HUES48 (cell line): ENCODE measurements at regions not wholly inside any gene's neighbourhood (a gene's known extent, or its start where the extent isn't known, plus 50 kb on each side); places are given as distances from the start of the nearest gene placed in this dataset.
"Not testable (repeated sequence)": the region's sequence is repeated elsewhere in the genome, so short reads cannot be mapped to it uniquely, and the experiment has no call there.

Source experiments
- H3K27ac ChIP-seq: one replicate; pipeline ENCODE4 v1.7.0; 2013; ENCODE audit warnings: low read depth, low read length, inconsistent platforms
- H3K27me3 ChIP-seq: 2 replicates; pipeline ENCODE4 v1.6.1; 2013; ENCODE audit warnings: mild to moderate bottlenecking, low read length; ENCODE audit not compliant: control insufficient read depth, insufficient read depth
- H3K36me3 ChIP-seq: 2 replicates; pipeline ENCODE4 v1.6.1; 2013; ENCODE audit warnings: low read length; ENCODE audit not compliant: control insufficient read depth, insufficient read depth
- H3K4me1 ChIP-seq: 2 replicates; pipeline ENCODE4 v1.6.1; 2013; ENCODE audit warnings: mild to moderate bottlenecking, low read length; ENCODE audit not compliant: control insufficient read depth, insufficient read depth
- H3K4me3 ChIP-seq: 2 replicates; pipeline ENCODE4 v1.5.1; 2013; ENCODE audit warnings: mild to moderate bottlenecking, low read depth, low read length
- H3K9ac ChIP-seq: 2 replicates; pipeline ENCODE4 v1.6.1; 2013; ENCODE audit warnings: mild to moderate bottlenecking, low read depth, low read length, moderate library complexity
- H3K9me3 ChIP-seq: 2 replicates; pipeline ENCODE4 v1.6.1; 2013; ENCODE audit warnings: low read length; ENCODE audit not compliant: control insufficient read depth, insufficient read depth

- Histone ChIP-seq H3K27me3 (no peaks in the 10 kb centered on the region), H3K4me1 (peaks cover 10% of the 10 kb centered on the region; the same call in 1 of the 2 replicates), H3K4me3 (no peak overlapping the region), H3K9ac (no peak overlapping the region), H3K9me3 (no peaks in the 10 kb centered on the region), H3K27ac (no peak overlapping the region), H3K36me3 (no peaks in the 10 kb centered on the region)
Observed at GRCh38 chr11:95647355-95647754, 142.2 kb downstream of the FAM76B start.

- H3K9ac ChIP-seq: no peak overlapping the region
- no peaks in the 10 kb centered on the region for H3K27me3 ChIP-seq
- no peaks in the 10 kb centered on the region for H3K4me1 ChIP-seq
- no peak overlapping the region for H3K27ac ChIP-seq
- no peaks in the 10 kb centered on the region for H3K36me3 ChIP-seq
- H3K9me3 ChIP-seq: no peaks in the 10 kb centered on the region
- no peak overlapping the region for H3K4me3 ChIP-seq
Observed at GRCh38 chr11:95641495-95641894, 148.1 kb downstream of the FAM76B start.

- H3K4me1 ChIP-seq: no peaks in the 10 kb centered on the region
- H3K27ac ChIP-seq: no peak overlapping the region
- no peak overlapping the region for H3K9ac ChIP-seq
- no peak overlapping the region for H3K4me3 ChIP-seq
- H3K36me3 ChIP-seq: no peaks in the 10 kb centered on the region
- no peaks in the 10 kb centered on the region for H3K27me3 ChIP-seq
- H3K9me3 ChIP-seq: no peaks in the 10 kb centered on the region
Observed at GRCh38 chr11:95638501-95638900, 151.1 kb downstream of the FAM76B start.

GRCh38 chr11:95625164-95625900 lies 164.2 kb downstream of the FAM76B start:
- Histone ChIP-seq H3K4me3 (no peak overlapping the region), H3K9ac (no peak overlapping the region), H3K27ac (peak overlapping the region; percentile 37), H3K36me3 (no peaks in the 10 kb centered on the region), H3K4me1 (peaks cover 6% of the 10 kb centered on the region; the same call in 1 of the 2 replicates), H3K9me3 (no peaks in the 10 kb centered on the region), H3K27me3 (no peaks in the 10 kb centered on the region)

GRCh38 chr11:95616256-95616804 lies 173.3 kb downstream of the FAM76B start:
- H3K4me1 ChIP-seq: no peaks in the 10 kb centered on the region
- no peak overlapping the region for H3K9ac ChIP-seq
- H3K4me3 ChIP-seq: no peak overlapping the region
- no peaks in the 10 kb centered on the region for H3K36me3 ChIP-seq
- H3K27me3 ChIP-seq: no peaks in the 10 kb centered on the region
- no peak overlapping the region for H3K27ac ChIP-seq
- H3K9me3 ChIP-seq: no peaks in the 10 kb centered on the region

- H3K36me3 ChIP-seq: no peaks in the 10 kb centered on the region
- H3K27ac ChIP-seq: no peak overlapping the region
- no peak overlapping the region for H3K4me3 ChIP-seq
- H3K27me3 ChIP-seq: no peaks in the 10 kb centered on the region
- no peak overlapping the region for H3K9ac ChIP-seq
- no peaks in the 10 kb centered on the region for H3K9me3 ChIP-seq
- peaks cover 14% of the 10 kb centered on the region for H3K4me1 ChIP-seq
Observed at GRCh38 chr11:95611827-95612226, 177.8 kb downstream of the FAM76B start.

- H3K36me3 ChIP-seq, H3K4me3 ChIP-seq, H3K27me3 ChIP-seq, H3K27ac ChIP-seq, H3K9me3 ChIP-seq, H3K9ac ChIP-seq: not testable (repeated sequence)
- peaks cover 14% of the 10 kb centered on the region for H3K4me1 ChIP-seq
Observed at GRCh38 chr11:95610185-95610584, 179.4 kb downstream of the FAM76B start.

DNA sequence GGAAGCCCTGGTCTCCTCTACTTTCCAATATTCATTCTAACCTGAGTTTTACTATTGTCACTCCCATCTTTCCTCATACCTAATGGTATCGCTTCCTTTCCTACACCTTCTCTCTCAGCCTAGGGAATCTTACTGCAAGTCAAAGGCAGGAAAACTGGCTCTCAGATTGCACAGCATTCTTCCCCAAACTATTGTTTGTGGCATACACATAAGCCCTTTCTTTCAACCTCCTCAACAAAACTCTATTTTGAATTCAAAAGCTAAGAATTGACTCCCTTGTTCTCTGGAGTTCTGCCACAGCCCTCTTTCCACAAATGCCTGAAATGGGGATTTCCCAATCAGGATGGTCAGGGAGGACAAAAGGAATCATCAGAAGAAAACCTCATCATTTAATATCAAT lies 181.5 kb downstream of the FAM76B start:
- Histone ChIP-seq H3K4me3 (no peak overlapping the region), H3K27me3 (no peaks in the 10 kb centered on the region), H3K36me3 (no peaks in the 10 kb centered on the region), H3K9me3 (no peaks in the 10 kb centered on the region), H3K27ac (no peak overlapping the region), H3K9ac (no peak overlapping the region), H3K4me1 (peaks cover 14% of the 10 kb centered on the region)

DNA sequence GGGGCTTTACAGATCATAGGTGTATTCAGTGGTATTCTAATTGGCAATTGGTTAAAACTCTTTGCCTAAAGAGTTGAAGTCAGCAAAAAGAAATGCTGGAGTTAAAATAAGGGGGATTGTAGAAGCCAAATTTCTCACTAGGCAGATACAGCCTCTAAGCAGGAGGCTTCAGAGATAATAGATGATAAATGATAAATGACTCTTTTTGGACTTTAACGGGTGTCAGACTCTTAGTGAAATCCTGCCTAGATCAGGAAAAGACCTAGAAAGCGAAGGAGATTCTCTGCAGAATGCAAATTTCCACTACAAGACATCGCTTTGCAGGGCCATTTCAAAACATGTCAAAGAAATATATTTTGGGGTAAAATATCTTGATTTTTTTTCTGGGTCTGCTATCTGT lies 182.8 kb downstream of the FAM76B start:
- Histone ChIP-seq H3K4me3 (no peak overlapping the region), H3K9me3 (no peaks in the 10 kb centered on the region), H3K36me3 (no peaks in the 10 kb centered on the region), H3K4me1 (peaks cover 14% of the 10 kb centered on the region), H3K27me3 (no peaks in the 10 kb centered on the region), H3K9ac (no peak overlapping the region), H3K27ac (no peak overlapping the region)

- Histone ChIP-seq H3K9me3 (no peaks in the 10 kb centered on the region), H3K27me3 (no peaks in the 10 kb centered on the region), H3K36me3 (no peaks in the 10 kb centered on the region), H3K4me1 (peaks cover 14% of the 10 kb centered on the region), H3K4me3 (no peak overlapping the region), H3K27ac (no peak overlapping the region), H3K9ac (no peak overlapping the region)
Observed at GRCh38 chr11:95605271-95605940, 184.2 kb downstream of the FAM76B start.

DNA sequence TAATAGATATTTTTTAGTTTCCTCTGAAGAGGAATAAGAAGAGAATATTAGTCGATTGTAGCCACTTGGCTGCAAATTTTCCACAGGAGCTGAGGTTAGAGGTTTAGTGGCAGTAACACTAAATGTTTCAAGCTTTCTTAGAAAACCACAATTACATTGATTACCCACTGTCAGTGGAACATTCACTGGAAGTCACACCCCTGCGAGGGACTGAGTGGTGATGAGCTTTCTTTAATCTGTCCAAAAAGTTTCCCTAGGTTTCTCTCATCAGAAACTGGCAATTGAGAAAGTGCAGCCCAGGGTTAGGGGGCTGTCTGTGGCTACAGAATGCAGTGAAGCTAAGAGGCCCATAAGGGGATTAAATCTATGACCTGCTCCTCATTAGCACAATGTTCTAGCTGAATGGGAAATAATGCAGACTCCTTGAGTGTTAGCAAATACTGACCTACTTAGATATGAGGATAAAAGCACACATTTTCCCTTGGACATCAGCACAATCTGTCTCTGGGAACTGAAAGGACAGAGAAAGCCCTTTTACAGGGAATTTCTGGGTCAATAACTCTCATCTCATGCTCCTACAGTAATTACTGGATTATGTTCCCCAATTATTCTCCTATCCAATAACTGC lies 189.5 kb downstream of the FAM76B start:
- no peaks in the 10 kb centered on the region for H3K27me3 ChIP-seq
- H3K4me3 ChIP-seq: no peak overlapping the region
- H3K4me1 ChIP-seq: no peaks in the 10 kb centered on the region
- no peaks in the 10 kb centered on the region for H3K9me3 ChIP-seq
- H3K9ac ChIP-seq: no peak overlapping the region
- no peaks in the 10 kb centered on the region for H3K36me3 ChIP-seq
- no peak overlapping the region for H3K27ac ChIP-seq
